PC-9 (cell line): ENCODE measurements at regions not wholly inside any gene's neighbourhood (a gene's known extent, or its start where the extent isn't known, plus 50 kb on each side); places are given as distances from the start of the nearest gene placed in this dataset.

Experiments
- EZH2 ChIP-seq: fragments of 200-600 bp; sonication (generic); IDR thresholded peaks from 2 replicates; pipeline ENCODE4 v1.8.0; 2017; ENCODE audit warnings: antibody characterized with exemption, low read depth
- TF ChIP-seq, protein P1 (sequence below): fragments of 200-600 bp; sonication (generic); conservative IDR thresholded peaks from 2 replicates; pipeline ENCODE4 v1.6.1; 2017; ENCODE audit warnings: mixed run types, antibody characterized with exemption, mild to moderate bottlenecking, moderate library complexity

DNA sequence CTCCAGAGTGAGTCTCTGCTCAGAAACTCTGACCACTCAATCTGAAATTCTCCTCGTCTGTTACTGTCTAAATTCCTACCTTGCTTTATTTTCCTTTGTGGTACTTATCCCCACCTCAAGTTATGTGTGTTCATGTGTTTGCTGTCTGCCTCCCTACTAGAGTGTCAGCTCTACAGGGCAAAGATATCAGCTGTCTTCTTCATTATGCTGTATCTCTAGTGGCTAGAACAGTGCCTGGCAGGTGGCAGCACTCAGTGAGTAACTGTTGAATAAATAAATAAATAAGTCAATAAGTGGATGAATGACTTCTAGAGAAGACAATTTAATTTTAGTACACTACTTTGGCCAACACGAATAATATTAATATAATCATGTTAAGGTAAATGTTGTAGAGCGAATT lies 92.3 kb downstream of the BOD1 start:
- TF ChIP-seq, protein P1, sequence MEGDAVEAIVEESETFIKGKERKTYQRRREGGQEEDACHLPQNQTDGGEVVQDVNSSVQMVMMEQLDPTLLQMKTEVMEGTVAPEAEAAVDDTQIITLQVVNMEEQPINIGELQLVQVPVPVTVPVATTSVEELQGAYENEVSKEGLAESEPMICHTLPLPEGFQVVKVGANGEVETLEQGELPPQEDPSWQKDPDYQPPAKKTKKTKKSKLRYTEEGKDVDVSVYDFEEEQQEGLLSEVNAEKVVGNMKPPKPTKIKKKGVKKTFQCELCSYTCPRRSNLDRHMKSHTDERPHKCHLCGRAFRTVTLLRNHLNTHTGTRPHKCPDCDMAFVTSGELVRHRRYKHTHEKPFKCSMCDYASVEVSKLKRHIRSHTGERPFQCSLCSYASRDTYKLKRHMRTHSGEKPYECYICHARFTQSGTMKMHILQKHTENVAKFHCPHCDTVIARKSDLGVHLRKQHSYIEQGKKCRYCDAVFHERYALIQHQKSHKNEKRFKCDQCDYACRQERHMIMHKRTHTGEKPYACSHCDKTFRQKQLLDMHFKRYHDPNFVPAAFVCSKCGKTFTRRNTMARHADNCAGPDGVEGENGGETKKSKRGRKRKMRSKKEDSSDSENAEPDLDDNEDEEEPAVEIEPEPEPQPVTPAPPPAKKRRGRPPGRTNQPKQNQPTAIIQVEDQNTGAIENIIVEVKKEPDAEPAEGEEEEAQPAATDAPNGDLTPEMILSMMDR: no peak
- no peak for TF ChIP-seq EZH2
